ENCODE measurements at regions not wholly inside any gene's neighbourhood (a gene's known extent, or its start where the extent isn't known, plus 50 kb on each side); places are given as distances from the start of the nearest gene placed in this dataset.
"Not testable (repeated sequence)": the region's sequence is repeated elsewhere in the genome, so short reads cannot be mapped to it uniquely, and the experiment has no call there.

DNA sequence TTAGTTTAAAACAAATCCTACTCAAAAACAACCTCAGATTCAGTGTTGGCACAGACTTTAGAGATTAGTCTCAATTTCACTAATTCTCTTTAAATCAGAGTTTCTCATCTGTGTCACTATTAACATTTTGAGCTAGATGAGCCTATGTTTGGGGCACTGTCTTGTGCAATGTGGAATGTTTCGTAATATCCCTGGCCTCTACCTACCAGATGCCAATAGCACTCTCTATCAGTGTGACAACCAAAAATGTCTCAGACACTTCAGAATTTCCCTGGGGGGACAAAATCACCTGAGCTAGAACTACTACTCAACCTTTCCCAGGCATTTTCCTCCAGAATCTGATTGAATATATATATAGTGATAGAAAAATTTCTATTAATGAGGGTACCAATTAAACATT is 465.2 kb upstream of the RGMB start:
- peaks cover 0 to 7% of the 10 kb centered on the region in 2 donors for H3K4me1 ChIP-seq (replicated peaks in 1 of 2)
- in situ Hi-C loops (cut with MboI; ENCODE audit: low pct_unique_long_range_greater_than_20kb in 2 of 9, low sequenced_read_pairs in 9 of 9, unreplicated experiment in 9 of 9): no loop called here
- H3K4me3 ChIP-seq: no peak overlapping the region
- no peak for ATAC-seq (replicated peaks in 6 of 8)
- WGBS, 10 experiments: 57 to 100% (median 100%) methylated on average over 1 of the region's 1 CpG; no CpG with 5 or more reads in 3 of the 10 experiments
- H3K27ac ChIP-seq: no peak overlapping the region

DNA sequence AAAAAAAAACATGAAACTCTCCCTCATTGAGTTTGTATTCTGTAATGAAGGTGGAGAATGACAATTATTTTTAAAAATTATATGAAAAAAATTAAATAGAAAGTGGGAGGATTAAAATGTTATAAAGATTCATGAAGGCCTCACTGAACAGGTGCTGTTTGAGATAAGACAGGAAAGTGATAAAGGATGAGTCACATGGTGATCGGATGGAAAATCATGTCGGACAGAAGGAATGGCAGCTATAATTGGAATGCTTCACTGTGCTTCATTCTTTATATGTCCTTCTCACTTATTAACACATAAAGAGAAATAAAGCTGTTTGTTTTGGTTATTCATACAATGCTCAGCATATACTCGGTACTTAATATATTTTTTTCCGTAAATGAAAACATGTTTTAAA is 464.5 kb upstream of the RGMB start:
- H3K4me1 ChIP-seq (replicated peaks in 1 of 2): peaks cover under 1 to 7% of the 10 kb centered on the region in 2 donors
- H3K27ac ChIP-seq: no peak overlapping the region
- no peak for ATAC-seq (replicated peaks in 6 of 8)
- WGBS, 10 experiments: 28 to 100% (median 78%) methylated on average over 1 to 4 of the region's 4 CpGs
- H3K4me3 ChIP-seq: no peak overlapping the region
- in situ Hi-C loops (cut with MboI; ENCODE audit: low pct_unique_long_range_greater_than_20kb in 2 of 9, low sequenced_read_pairs in 9 of 9, unreplicated experiment in 9 of 9): no loop called here

DNA sequence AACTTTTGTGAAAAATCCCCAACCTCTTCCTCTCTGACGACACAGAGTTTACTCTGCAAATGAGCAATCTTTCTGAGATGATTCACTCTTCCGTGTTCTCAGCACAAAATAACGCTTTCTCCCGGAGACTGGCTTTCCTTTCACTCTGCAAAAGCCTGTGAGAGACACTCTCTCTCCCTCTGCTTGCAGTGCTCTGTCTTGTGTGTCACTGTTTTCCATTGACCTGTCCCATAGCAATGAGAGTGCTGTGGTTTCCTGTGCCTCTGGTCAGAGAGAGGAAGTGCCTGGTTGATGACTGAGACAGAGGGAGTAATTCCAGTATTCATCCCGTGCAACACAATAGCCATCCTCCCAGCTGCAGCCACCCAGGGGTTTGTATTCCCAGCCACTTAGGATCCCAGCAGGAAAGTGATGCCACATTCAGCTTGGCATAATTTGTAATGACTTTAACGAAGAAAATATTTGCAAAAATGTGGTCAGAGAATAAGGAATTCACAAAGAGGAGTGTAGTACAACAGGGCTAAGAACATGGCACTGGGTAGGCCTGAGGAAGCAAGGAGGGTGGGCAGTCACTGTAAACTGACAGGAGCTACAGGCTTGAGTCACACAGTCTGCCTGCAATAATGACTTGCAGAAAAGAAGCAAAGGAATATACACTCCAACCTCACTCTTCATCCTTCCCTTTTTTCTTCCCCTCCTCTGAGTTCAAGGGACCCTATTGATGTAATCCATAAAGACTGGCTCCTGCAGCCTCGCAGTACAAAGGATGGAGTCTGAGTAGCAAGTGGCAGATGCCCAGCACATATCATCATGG is 463.5 kb upstream of the RGMB start:
- WGBS, 10 experiments: 0 to 78% (median 16%) methylated on average over 1 to 6 of the region's 7 CpGs
- peak; percentile 65 to 99 (median 98) for ATAC-seq (replicated peaks in 6 of 8)
- peaks cover 7 to 9% of the 10 kb centered on the region in 2 donors for H3K4me1 ChIP-seq (replicated peaks in 1 of 2)
- H3K4me3 ChIP-seq: peak overlapping the region in 2 of 5 donors; percentile 3 to 11
- H3K27ac ChIP-seq: peak overlapping the region in 1 of 2 donors; percentile 53
- in situ Hi-C loops (cut with MboI; ENCODE audit: low pct_unique_long_range_greater_than_20kb in 2 of 9, low sequenced_read_pairs in 9 of 9, unreplicated experiment in 9 of 9): no loop called here

DNA sequence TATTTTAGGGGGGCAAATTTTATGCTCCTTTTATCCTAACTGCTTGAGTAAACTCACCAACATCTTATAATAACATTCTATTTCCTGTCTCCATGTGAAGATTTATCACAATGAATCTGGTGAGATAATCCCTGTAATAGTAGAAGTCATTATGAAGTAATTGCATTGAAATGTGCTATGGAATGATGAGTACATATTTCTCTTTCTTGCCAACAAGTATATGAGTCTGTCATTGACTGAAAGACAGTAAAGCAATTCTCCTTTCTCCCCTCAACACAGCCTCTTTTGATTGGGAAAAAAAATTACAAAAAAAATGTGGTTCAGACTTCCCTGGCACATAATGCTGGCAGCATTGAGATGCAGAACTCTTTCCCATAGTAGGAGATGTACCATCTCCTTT is 459.2 kb upstream of the RGMB start:
- Histone ChIP-seq H3K4me1 (replicated peaks in 1 of 2) (peaks cover 14 to 16% of the 10 kb centered on the region in 2 donors), H3K4me3 (no peak overlapping the region), H3K27ac (no peak overlapping the region)
- in situ Hi-C loops (cut with MboI; ENCODE audit: low pct_unique_long_range_greater_than_20kb in 2 of 9, low sequenced_read_pairs in 9 of 9, unreplicated experiment in 9 of 9): no loop called here
- peak in 4 of 8 experiments; percentile 18 to 51 (median 26) for ATAC-seq (replicated peaks in 6 of 8)

DNA sequence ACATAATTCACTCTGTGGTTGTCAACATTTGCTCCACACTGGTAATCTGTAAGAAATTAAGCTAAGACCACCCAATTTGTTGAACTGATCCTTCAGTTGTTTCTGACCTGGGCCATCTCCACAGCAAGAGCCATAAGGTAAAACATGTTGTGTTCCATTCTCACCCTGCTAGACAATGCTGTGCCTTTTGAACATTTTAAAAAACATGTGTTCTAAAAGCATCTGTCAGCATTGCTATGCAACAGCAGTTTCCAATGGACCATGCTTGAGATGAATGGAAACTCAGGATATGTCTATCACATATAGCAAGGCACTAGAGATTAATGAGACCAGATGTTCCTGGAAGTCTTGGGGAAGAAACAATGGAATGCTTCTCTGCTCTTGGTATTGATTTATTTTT is 455.1 kb upstream of the RGMB start:
- in situ Hi-C loops (cut with MboI; ENCODE audit: low pct_unique_long_range_greater_than_20kb in 2 of 9, low sequenced_read_pairs in 9 of 9, unreplicated experiment in 9 of 9): no loop called here
- Histone ChIP-seq H3K4me1 (replicated peaks in 1 of 2) (peaks cover 9 to 14% of the 10 kb centered on the region in 2 donors), H3K4me3 (no peak overlapping the region), H3K27ac (no peak overlapping the region)
- ATAC-seq (replicated peaks in 6 of 8): no peak

DNA sequence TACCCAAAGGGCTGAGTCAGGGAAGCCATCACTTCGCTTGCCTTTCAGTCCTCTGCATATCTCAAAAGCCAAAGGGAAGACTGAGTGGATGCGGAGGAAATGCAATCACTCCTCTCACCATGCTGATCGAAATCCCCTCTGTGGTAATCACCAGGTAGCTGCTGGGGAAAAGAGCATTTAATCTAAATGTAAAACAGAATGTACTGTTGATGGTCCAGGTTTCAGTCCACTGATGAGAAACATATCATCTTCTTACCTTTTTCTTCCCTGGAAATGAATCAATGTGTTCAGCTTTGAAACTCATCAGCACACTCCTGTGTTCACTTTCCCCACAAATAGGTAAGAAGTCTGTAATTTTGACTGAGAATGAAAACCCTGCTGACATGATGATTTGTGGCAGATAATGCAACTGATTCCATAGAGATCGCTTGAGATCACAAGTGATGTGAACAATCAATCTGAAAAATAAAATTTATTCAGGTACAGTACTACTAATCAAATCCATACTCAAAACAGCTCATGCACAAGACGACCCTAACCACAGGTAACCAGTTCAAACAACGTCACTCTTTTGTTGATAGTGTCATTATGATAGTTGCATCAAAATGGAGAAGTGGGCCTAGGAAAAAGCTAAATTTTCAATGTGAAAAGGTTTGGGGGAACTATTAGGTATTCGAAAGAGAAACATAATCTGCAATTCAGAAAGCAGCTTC is 454.0 kb upstream of the RGMB start:
- in situ Hi-C loops (cut with MboI; ENCODE audit: low pct_unique_long_range_greater_than_20kb in 2 of 9, low sequenced_read_pairs in 9 of 9, unreplicated experiment in 9 of 9): no loop called here
- 69 to 100% (median 80%) methylated on average over 1 to 7 of the region's 7 CpGs for WGBS, 10 experiments
- H3K4me3 ChIP-seq: no peak overlapping the region
- H3K27ac ChIP-seq: no peak overlapping the region
- H3K4me1 ChIP-seq (replicated peaks in 1 of 2): peaks cover 9% of the 10 kb centered on the region in 2 donors
- no peak for ATAC-seq (replicated peaks in 6 of 8)

DNA sequence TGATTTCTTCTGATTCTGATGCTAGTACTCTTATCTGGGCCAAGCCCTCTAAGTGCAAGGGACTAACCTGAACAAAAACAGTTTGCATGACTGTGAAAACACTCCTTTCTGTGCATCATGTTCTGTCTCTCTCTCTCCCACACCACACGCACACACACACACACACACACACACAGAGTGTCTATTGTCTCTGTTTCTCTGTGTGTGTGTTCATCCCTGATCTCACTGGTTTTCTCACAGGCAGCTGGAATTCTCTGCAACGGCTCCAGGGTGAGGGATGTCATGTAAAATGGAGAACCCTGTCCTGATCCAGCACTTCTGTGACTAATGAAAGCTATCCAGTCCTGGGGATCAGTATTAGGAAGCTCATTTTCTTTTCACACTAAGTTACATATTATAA is 453.1 kb upstream of the RGMB start:
- H3K4me1 ChIP-seq (replicated peaks in 1 of 2): peaks cover 5 to 9% of the 10 kb centered on the region in 2 donors
- in situ Hi-C loops (cut with MboI; ENCODE audit: low pct_unique_long_range_greater_than_20kb in 2 of 9, low sequenced_read_pairs in 9 of 9, unreplicated experiment in 9 of 9): no loop called here
- no peak overlapping the region for H3K27ac ChIP-seq
- 22 to 69% (median 39%) methylated on average over 1 to 2 of the region's 2 CpGs; no CpG with 5 or more reads in 6 of the 10 experiments for WGBS, 10 experiments
- H3K4me3 ChIP-seq: no peak overlapping the region
- ATAC-seq (replicated peaks in 6 of 8): peak in 5 of 8 experiments; percentile 21 to 77 (median 48)

DNA sequence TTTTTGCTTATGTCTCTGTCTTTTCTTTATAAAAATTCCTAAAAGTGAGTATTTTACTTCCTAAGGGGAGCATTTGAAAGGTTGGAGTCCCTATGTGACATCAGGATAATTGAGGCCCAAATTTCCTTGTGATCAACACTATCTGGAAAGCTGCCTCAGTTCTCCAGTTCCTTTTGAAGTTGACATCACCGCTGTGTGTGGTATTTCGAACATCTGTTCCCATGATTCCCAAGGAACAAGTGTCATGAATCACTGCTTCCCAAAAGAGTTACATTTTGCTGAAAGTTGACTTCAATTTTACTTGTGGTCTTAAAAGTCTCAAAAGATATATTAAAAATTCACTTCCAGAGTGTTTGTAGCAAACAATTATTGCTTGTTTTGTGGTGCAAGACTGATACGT is 452.1 kb upstream of the RGMB start:
- H3K27ac ChIP-seq: no peak overlapping the region
- in situ Hi-C loops (cut with MboI; ENCODE audit: low pct_unique_long_range_greater_than_20kb in 2 of 9, low sequenced_read_pairs in 9 of 9, unreplicated experiment in 9 of 9): no loop called here
- H3K4me3 ChIP-seq: no peak overlapping the region
- peaks cover 5 to 9% of the 10 kb centered on the region in 2 donors for H3K4me1 ChIP-seq (replicated peaks in 1 of 2)
- ATAC-seq (replicated peaks in 6 of 8): no peak
- 13 to 100% (median 88%) methylated on average over 1 to 3 of the region's 3 CpGs; no CpG with 5 or more reads in 1 of the 10 experiments for WGBS, 10 experiments

DNA sequence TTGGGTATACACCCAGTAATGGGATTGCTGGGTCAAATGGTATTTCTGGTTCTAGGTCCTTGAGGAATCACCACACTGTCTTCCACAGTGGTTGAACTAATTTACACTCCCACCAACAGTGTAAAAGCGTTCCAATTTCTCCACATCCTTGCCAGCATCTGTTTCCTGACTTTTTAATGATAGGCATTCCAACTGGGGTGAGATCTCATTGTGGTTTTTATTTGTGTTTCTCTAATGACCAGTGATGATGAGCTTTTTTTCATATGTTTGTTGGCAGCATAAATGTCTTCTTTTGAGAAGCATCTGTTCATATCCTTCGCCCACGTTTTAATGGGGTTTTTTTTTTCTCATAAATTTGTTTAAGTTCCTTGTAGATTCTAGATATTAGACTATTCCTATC is 448.3 kb upstream of the RGMB start:
- ATAC-seq (replicated peaks in 6 of 8); in situ Hi-C loops (cut with MboI; ENCODE audit: low pct_unique_long_range_greater_than_20kb in 2 of 9, low sequenced_read_pairs in 9 of 9, unreplicated experiment in 9 of 9); H3K4me3 ChIP-seq; H3K4me1 ChIP-seq (replicated peaks in 1 of 2); H3K27ac ChIP-seq: not testable (repeated sequence)
- WGBS, 10 experiments: 0 to 100% (median 89%) methylated on average over 1 to 3 of the region's 3 CpGs; no CpG with 5 or more reads in 1 of the 10 experiments

DNA sequence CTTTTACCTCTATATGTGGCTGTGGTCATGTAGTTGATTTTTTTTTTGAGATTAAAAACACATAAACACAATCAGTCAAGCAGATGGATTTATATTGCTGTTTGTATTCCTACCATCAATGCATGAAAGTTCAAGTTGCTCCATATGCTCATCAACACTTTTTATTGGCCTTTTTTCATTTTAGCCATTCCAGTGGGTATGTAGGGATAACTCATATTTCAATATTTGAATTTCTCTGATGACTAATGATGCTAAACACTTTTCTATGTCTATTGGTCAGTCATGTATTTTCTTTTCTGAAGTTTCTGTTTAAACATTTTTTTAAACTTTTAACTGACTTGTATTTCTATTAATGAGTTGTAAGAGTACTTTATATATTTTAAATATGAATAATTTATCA is 445.4 kb upstream of the RGMB start:
- no peak overlapping the region for H3K4me3 ChIP-seq
- ATAC-seq (replicated peaks in 6 of 8): no peak
- H3K4me1 ChIP-seq (replicated peaks in 1 of 2): no peaks in the 10 kb centered on the region
- in situ Hi-C loops (cut with MboI; ENCODE audit: low pct_unique_long_range_greater_than_20kb in 2 of 9, low sequenced_read_pairs in 9 of 9, unreplicated experiment in 9 of 9): no loop called here
- no peak overlapping the region for H3K27ac ChIP-seq

DNA sequence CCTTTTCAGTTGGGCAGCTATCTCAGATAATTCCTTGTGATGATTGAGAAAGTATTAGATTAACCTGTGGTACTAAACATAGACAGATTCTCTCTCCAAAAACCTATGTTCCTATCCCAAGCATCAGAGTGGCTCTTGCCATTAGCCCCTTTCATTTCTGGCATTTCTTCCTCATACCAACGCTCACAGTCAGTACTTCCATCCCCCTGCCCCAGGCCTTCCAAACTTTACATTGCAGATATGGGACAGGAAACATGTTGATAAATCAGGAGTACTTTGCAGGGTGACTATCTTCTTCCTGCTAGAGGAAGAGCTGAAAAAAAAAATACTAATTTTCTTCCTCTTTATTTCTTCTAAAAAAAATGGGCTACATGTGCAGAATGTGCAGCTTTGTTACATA is 442.6 kb upstream of the RGMB start:
- Histone ChIP-seq H3K4me3 (no peak overlapping the region), H3K4me1 (replicated peaks in 1 of 2) (no peaks in the 10 kb centered on the region), H3K27ac (no peak overlapping the region)
- peak in 2 of 8 experiments; percentile 16 to 28 for ATAC-seq (replicated peaks in 6 of 8)
- WGBS, 10 experiments: 0 to 100% (median 100%) methylated on average over 1 of the region's 1 CpG; no CpG with 5 or more reads in 4 of the 10 experiments
- in situ Hi-C loops (cut with MboI; ENCODE audit: low pct_unique_long_range_greater_than_20kb in 2 of 9, low sequenced_read_pairs in 9 of 9, unreplicated experiment in 9 of 9): no loop called here

DNA sequence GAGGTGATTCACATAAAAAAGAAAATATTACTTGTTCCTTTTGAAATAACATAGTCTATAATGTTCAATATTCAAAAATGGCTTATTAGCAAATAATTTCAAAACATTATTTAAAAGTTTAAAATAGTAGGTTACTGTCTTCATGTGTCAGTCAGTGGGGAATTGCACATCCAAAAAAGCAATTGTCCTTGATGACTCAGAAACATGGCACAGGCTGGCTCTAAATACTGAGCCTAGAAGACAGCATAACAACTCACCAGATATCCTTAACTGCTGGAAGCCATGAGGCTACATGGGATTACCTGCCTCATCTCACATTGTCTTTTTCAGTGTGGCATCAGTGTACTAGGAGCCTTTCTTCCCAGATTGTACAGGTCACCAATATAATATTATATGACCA is 439.5 kb upstream of the RGMB start:
- no peak overlapping the region for H3K27ac ChIP-seq
- in situ Hi-C loops (cut with MboI; ENCODE audit: low pct_unique_long_range_greater_than_20kb in 2 of 9, low sequenced_read_pairs in 9 of 9, unreplicated experiment in 9 of 9): no loop called here
- H3K4me3 ChIP-seq: no peak overlapping the region
- H3K4me1 ChIP-seq (replicated peaks in 1 of 2): no peaks in the 10 kb centered on the region
- no peak for ATAC-seq (replicated peaks in 6 of 8)

DNA sequence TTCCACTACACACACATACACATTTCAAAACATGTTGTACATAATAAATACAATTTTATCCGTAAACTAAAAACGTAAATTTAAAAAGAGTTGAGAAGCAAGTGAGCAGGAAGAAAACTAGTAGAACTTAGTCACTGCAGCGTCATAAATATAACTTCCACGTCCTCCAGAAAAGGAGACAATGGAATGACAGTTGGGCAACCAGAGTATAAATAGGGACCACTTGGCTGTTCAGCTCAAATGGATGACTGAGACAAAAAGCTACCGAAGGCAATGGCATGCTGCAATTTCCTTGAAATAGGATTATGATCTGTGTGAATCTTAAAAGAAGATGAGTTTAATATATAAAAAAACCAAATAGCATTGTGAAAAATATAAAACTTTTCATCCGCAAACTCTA is 438.5 kb upstream of the RGMB start:
- no peak for ATAC-seq (replicated peaks in 6 of 8)
- H3K27ac ChIP-seq: no peak overlapping the region
- in situ Hi-C loops (cut with MboI; ENCODE audit: low pct_unique_long_range_greater_than_20kb in 2 of 9, low sequenced_read_pairs in 9 of 9, unreplicated experiment in 9 of 9): no loop called here
- WGBS, 10 experiments: 60 to 100% (median 89%) methylated on average over 2 to 6 of the region's 6 CpGs
- no peak overlapping the region for H3K4me3 ChIP-seq
- H3K4me1 ChIP-seq (replicated peaks in 1 of 2): no peaks in the 10 kb centered on the region
